Sigmoid colon (tissue), 6 donors: ENCODE measurements at regions not wholly inside any gene's neighbourhood (a gene's known extent, or its start where the extent isn't known, plus 50 kb on each side); places are given as distances from the start of the nearest gene placed in this dataset.

Experiments
- DNase-seq: peaks from one replicate; pipeline ENCODE4 v3.0.0-alpha.2; 2019
- H3K27ac ChIP-seq, 4 donors: fragments of 200-600 bp; sonication (generic); one replicate each; pipeline ENCODE4 v1.5.1; 2016 to 2019; ENCODE audit warnings: mild to moderate bottlenecking in 1 of 4
- H3K27me3 ChIP-seq, 3 donors: fragments of 200-600 bp; sonication (generic); one replicate each; pipeline ENCODE4 v1.5.1; 2019; ENCODE audit warnings: mild to moderate bottlenecking in 1 of 3
- H3K36me3 ChIP-seq, 4 donors: fragments of 200-600 bp; sonication (generic); one replicate each; pipeline ENCODE4 v1.5.1; 2016 to 2019
- H3K4me1 ChIP-seq, 4 donors: fragments of 200-600 bp; sonication (generic); one replicate each; pipeline ENCODE4 v1.5.1; 2017 to 2019
- H3K4me3 ChIP-seq, 4 donors: fragments of 200-600 bp; sonication (generic); one replicate each; pipeline ENCODE4 v1.5.1; 2017 to 2019; ENCODE audit warnings: mild to moderate bottlenecking in 2 of 4, moderate library complexity in 1 of 4
- H3K9me3 ChIP-seq, 4 donors: fragments of 200-600 bp in 3 of 4; sonication (generic) in 3 of 4; one replicate each; pipeline versions ENCODE4 v1.5.1 to v1.6.1; 2013 to 2019
- EP300 ChIP-seq, 4 donors: sonication (generic); formaldehyde crosslinking; IDR thresholded peaks; one replicate each; pipeline ENCODE4 v1.6.1; 2017; ENCODE audit warnings: antibody characterized with exemption in 4 of 4
- POLR2A ChIP-seq, 2 donors: fragments of 450-650 bp; IDR thresholded peaks; one replicate each; pipeline ENCODE4 v1.6.1; 2016; ENCODE audit warnings: antibody characterized with exemption in 2 of 2, mild to moderate bottlenecking in 2 of 2, moderate library complexity in 2 of 2
- POLR2AphosphoS5 ChIP-seq, 4 donors: sonication (generic); formaldehyde crosslinking; IDR thresholded peaks; one replicate each; pipeline ENCODE4 v1.6.1; 2017; ENCODE audit warnings: antibody characterized with exemption in 4 of 4
- WGBS, 2 donors: extraction: QIAGEN DNeasy Blood & Tissue Kit; methylation state at CpG; one replicate each; pipeline ENCODE4 v1.1.7; 2013; 5-methylcytosine and 5-hydroxymethylcytosine counted together
- intact Hi-C: fragments of 100-400 bp; cut with DNase I; formaldehyde crosslinking; loops from one replicate; pipeline ENCODE4 v1.15.1; 2023
- TF ChIP-seq, protein P1 (sequence below), 4 experiments: fragments of 450-650 bp in 3 of 4; fragments of 200-600 bp in 1 of 4; IDR thresholded peaks; one replicate each; pipeline ENCODE4 v1.5.1; 2016 to 2019; ENCODE audit warnings: antibody characterized with exemption in 4 of 4, mild to moderate bottlenecking in 3 of 4, moderate library complexity in 2 of 4
- donor health status: healthy with polysubstance abuse.
- donor health status: healthy.

GRCh38 chr15:31745841-31746240 lies 284.5 kb upstream of the CHRNA7 start:
- Histone ChIP-seq H3K4me1 (no peaks in the 10 kb centered on the region), H3K36me3 (no peaks in the 10 kb centered on the region), H3K9me3 (peaks cover 0 to 11% (median 2%) of the 10 kb centered on the region in 4 donors), H3K4me3 (no peak overlapping the region), H3K27ac (no peak overlapping the region), H3K27me3 (no peaks in the 10 kb centered on the region)
- intact Hi-C loops: no loop called here
- no peak for TF ChIP-seq POLR2A (IDR thresholded peaks at IDR 0.05)
- no peak for DNase-seq

GRCh38 chr15:31752065-31752762 lies 278.1 kb upstream of the CHRNA7 start:
- Histone ChIP-seq H3K4me3 (no peak overlapping the region), H3K9me3 (no peaks in the 10 kb centered on the region), H3K27me3 (no peaks in the 10 kb centered on the region), H3K36me3 (no peaks in the 10 kb centered on the region), H3K27ac (no peak overlapping the region), H3K4me1 (no peaks in the 10 kb centered on the region)
- intact Hi-C loops: no loop called here
- 81 to 89% methylated on average over 2 of the region's 2 CpGs for WGBS, 2 donors
- TF ChIP-seq POLR2A (IDR thresholded peaks at IDR 0.05) (no peak), POLR2AphosphoS5 (IDR thresholded peaks at IDR 0.05) (no peak), EP300 (IDR thresholded peaks at IDR 0.05) (no peak)
- TF ChIP-seq, protein P1, sequence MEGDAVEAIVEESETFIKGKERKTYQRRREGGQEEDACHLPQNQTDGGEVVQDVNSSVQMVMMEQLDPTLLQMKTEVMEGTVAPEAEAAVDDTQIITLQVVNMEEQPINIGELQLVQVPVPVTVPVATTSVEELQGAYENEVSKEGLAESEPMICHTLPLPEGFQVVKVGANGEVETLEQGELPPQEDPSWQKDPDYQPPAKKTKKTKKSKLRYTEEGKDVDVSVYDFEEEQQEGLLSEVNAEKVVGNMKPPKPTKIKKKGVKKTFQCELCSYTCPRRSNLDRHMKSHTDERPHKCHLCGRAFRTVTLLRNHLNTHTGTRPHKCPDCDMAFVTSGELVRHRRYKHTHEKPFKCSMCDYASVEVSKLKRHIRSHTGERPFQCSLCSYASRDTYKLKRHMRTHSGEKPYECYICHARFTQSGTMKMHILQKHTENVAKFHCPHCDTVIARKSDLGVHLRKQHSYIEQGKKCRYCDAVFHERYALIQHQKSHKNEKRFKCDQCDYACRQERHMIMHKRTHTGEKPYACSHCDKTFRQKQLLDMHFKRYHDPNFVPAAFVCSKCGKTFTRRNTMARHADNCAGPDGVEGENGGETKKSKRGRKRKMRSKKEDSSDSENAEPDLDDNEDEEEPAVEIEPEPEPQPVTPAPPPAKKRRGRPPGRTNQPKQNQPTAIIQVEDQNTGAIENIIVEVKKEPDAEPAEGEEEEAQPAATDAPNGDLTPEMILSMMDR (IDR thresholded peaks at IDR 0.05): no peak
- DNase-seq: no peak

- H3K4me1 ChIP-seq: no peaks in the 10 kb centered on the region
- no peak overlapping the region for H3K27ac ChIP-seq
- intact Hi-C loops: no loop called here
- no peaks in the 10 kb centered on the region for H3K27me3 ChIP-seq
- no peaks in the 10 kb centered on the region for H3K9me3 ChIP-seq
- DNase-seq: no peak
- TF ChIP-seq POLR2AphosphoS5 (IDR thresholded peaks at IDR 0.05) (no peak), EP300 (IDR thresholded peaks at IDR 0.05) (no peak), POLR2A (IDR thresholded peaks at IDR 0.05) (no peak)
- TF ChIP-seq, protein P1 (IDR thresholded peaks at IDR 0.05): no peak
- H3K36me3 ChIP-seq: no peaks in the 10 kb centered on the region
- 82% methylated on average over 3 of the region's 3 CpGs for WGBS, 2 donors
- no peak overlapping the region for H3K4me3 ChIP-seq
These were observed 277.4 kb upstream of the CHRNA7 start for GRCh38 chr15:31752905-31753304.

GRCh38 chr15:31758126-31758525 lies 272.2 kb upstream of the CHRNA7 start:
- Histone ChIP-seq H3K27ac (no peak overlapping the region), H3K27me3 (no peaks in the 10 kb centered on the region), H3K36me3 (no peaks in the 10 kb centered on the region), H3K4me1 (no peaks in the 10 kb centered on the region), H3K4me3 (no peak overlapping the region), H3K9me3 (no peaks in the 10 kb centered on the region)
- TF ChIP-seq POLR2AphosphoS5 (IDR thresholded peaks at IDR 0.05) (no peak), POLR2A (IDR thresholded peaks at IDR 0.05) (no peak), EP300 (IDR thresholded peaks at IDR 0.05) (no peak)
- TF ChIP-seq, protein P1 (IDR thresholded peaks at IDR 0.05): no peak
- no peak for DNase-seq
- 30 to 49% methylated on average over 5 of the region's 5 CpGs for WGBS, 2 donors
- intact Hi-C loops: no loop called here

DNA sequence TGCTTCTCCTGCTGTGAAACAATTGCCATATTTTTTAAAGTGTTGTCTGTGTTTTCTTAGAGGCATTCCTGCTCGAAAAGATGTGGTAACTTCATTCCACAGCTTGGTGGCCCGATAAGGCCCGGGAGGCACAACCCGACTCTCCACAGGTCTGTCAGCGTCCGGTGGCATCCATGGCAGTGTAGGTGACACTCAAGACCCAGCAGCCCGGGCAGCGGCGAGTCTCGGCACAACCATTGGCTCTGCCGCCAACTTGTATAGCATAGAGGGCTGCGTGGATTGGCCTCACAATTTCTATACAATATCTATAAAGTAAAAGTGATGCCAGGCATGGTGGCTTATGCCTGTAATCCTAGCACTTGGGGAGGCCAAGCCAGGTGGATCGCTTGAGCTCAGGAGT lies 262.3 kb upstream of the CHRNA7 start:
- intact Hi-C loops: no loop called here
- Histone ChIP-seq H3K27me3 (no peaks in the 10 kb centered on the region), H3K4me3 (no peak overlapping the region), H3K4me1 (no peaks in the 10 kb centered on the region), H3K27ac (no peak overlapping the region), H3K36me3 (no peaks in the 10 kb centered on the region), H3K9me3 (no peaks in the 10 kb centered on the region)
- TF ChIP-seq, protein P1 (IDR thresholded peaks at IDR 0.05): no peak
- TF ChIP-seq EP300 (IDR thresholded peaks at IDR 0.05) (no peak), POLR2AphosphoS5 (IDR thresholded peaks at IDR 0.05) (no peak), POLR2A (IDR thresholded peaks at IDR 0.05) (no peak)
- DNase-seq: no peak
- WGBS, 2 donors: 94 to 96% methylated on average over 13 of the region's 13 CpGs
